Cardiac fibroblast (primary cell): ENCODE measurements at regions not wholly inside any gene's neighbourhood (a gene's known extent, or its start where the extent isn't known, plus 50 kb on each side); places are given as distances from the start of the nearest gene placed in this dataset.

Experiments used
- DNase-seq, 2 donors: peaks; one replicate each; pipeline versions ENCODE4 v3.0.0 to v3.0.0-alpha.2; 2010; ENCODE audit warnings: low read depth in 2 of 2
- H3K4me3 ChIP-seq, 2 donors: replicated peaks in 1 of 2; 1 replicate in 1 of 2; 2 replicates in 1 of 2; pipeline ENCODE4 v1.5.1; 2011; ENCODE audit warnings: low read depth in 2 of 2, low read length in 2 of 2, mild to moderate bottlenecking in 2 of 2, moderate library complexity in 1 of 2
- CTCF ChIP-seq: IDR thresholded peaks from one replicate; pipeline ENCODE4 v1.5.1; 2011; ENCODE audit warnings: low read depth, mild to moderate bottlenecking, low read length, inconsistent platforms

GRCh38 chr9:24939109-24939850 lies 393.6 kb upstream of the IZUMO3 start:
- TF ChIP-seq CTCF = no peak
- no peak for DNase-seq
- no peak overlapping the region for H3K4me3 ChIP-seq

GRCh38 chr9:24936117-24936516 lies 390.4 kb upstream of the IZUMO3 start:
- DNase-seq = no peak
- no peak overlapping the region for H3K4me3 ChIP-seq
- TF ChIP-seq CTCF = no peak

GRCh38 chr9:24932785-24933184 lies 387.1 kb upstream of the IZUMO3 start:
- TF ChIP-seq CTCF = no peak
- H3K4me3 ChIP-seq = no peak overlapping the region
- no peak for DNase-seq

GRCh38 chr9:24931894-24932293 lies 386.2 kb upstream of the IZUMO3 start:
- no peak for DNase-seq
- no peak for TF ChIP-seq CTCF
- no peak overlapping the region for H3K4me3 ChIP-seq

GRCh38 chr9:24912767-24913166 lies 367.1 kb upstream of the IZUMO3 start:
- no peak for DNase-seq
- no peak overlapping the region for H3K4me3 ChIP-seq
- no peak for TF ChIP-seq CTCF

- no peak for TF ChIP-seq CTCF
- DNase-seq = no peak
- H3K4me3 ChIP-seq = no peak overlapping the region
Observed at GRCh38 chr9:24901319-24901718, 355.6 kb upstream of the IZUMO3 start.

GRCh38 chr9:24900179-24900578 lies 354.5 kb upstream of the IZUMO3 start:
- no peak overlapping the region for H3K4me3 ChIP-seq
- TF ChIP-seq CTCF = no peak
- DNase-seq = no peak
